ENCODE measurements at regions not wholly inside any gene's neighbourhood (a gene's known extent, or its start where the extent isn't known, plus 50 kb on each side); places are given as distances from the start of the nearest gene placed in this dataset.

GRCh38 chr11:122275508-122275907 is 159.5 kb upstream of the BLID start (continued):
- TF ChIP-seq PRDM15 (CRISPR knock-in tag; IDR thresholded peaks at IDR 0.05) (no peak), PREB (CRISPR knock-in tag; IDR thresholded peaks at IDR 0.05; ENCODE audit: borderline replicate concordance) (no peak), ZNF232 (CRISPR knock-in tag; IDR thresholded peaks at IDR 0.05) (no peak), ZNF317 (CRISPR knock-in tag; IDR thresholded peaks at IDR 0.05; ENCODE audit: borderline replicate concordance, low read depth) (no peak), ESRRA (CRISPR knock-in tag; IDR thresholded peaks at IDR 0.05; ENCODE audit: borderline replicate concordance) (no peak), STAT6 (CRISPR knock-in tag; conservative IDR thresholded peaks at IDR 0.05; ENCODE audit: low read depth) (no peak), ZNF263 (CRISPR knock-in tag; IDR thresholded peaks at IDR 0.05; ENCODE audit: low read depth) (no peak), HMGA2 (CRISPR knock-in tag; IDR thresholded peaks at IDR 0.05) (no peak), ZNF281 (CRISPR knock-in tag; IDR thresholded peaks at IDR 0.05) (no peak)

- Mint-ChIP-seq H3K27me3 (ENCODE audit: low read depth) (no peaks in the 10 kb centered on the region), H3K4me1 (peaks cover 17% of the 10 kb centered on the region), H3K36me3 (no peaks in the 10 kb centered on the region), H3K27ac (no peak overlapping the region), H3K9me3 (no peaks in the 10 kb centered on the region), H3K4me3 (no peak overlapping the region)
- DNase-seq (ENCODE audit: low spot score) (no peak), ATAC-seq (no peak)
- ChIA-PET CTCF (no interaction called here), POLR2A (no interaction called here)
- TF ChIP-seq NR1H2 (CRISPR knock-in tag; IDR thresholded peaks at IDR 0.05): no peak
- TF ChIP-seq ZNF396 (CRISPR knock-in tag; IDR thresholded peaks at IDR 0.05; ENCODE audit: borderline replicate concordance): no peak
- no peak for TF ChIP-seq CDX4 (CRISPR knock-in tag; IDR thresholded peaks at IDR 0.05; ENCODE audit: borderline replicate concordance)
- no peak for TF ChIP-seq ARID4B (CRISPR knock-in tag; IDR thresholded peaks at IDR 0.05; ENCODE audit: borderline replicate concordance)
- TF ChIP-seq FOXP1 (CRISPR knock-in tag; IDR thresholded peaks at IDR 0.05; ENCODE audit: borderline replicate concordance): no peak
Measured at GRCh38 chr11:122273476-122274191, 157.6 kb upstream of the BLID start.

Data from WTC11 (cell line).